B cell (primary cell): ENCODE measurements at regions not wholly inside any gene's neighbourhood (a gene's known extent, or its start where the extent isn't known, plus 50 kb on each side); places are given as distances from the start of the nearest gene placed in this dataset.

ENCODE experiments used
- CTCF ChIP-seq: fragments of 200-600 bp; IDR thresholded peaks from one replicate; pipeline ENCODE4 v1.8.0; 2022; ENCODE audit warnings: antibody characterized with exemption, mild to moderate bottlenecking
- EZH2 ChIP-seq: IDR thresholded peaks from 2 replicates; pipeline ENCODE4 v1.6.1; 2012; ENCODE audit warnings: borderline replicate concordance, low read depth, mild to moderate bottlenecking, moderate library complexity, low read length; ENCODE audit not compliant: insufficient read depth, poor library complexity, severe bottlenecking

- TF ChIP-seq CTCF (no peak), EZH2 (no peak)
These were observed 334.8 kb upstream of the MANEA start for GRCh38 chr6:95242560-95242959.
